Suprapubic skin (tissue), 4 donors: ENCODE measurements at regions not wholly inside any gene's neighbourhood (a gene's known extent, or its start where the extent isn't known, plus 50 kb on each side); places are given as distances from the start of the nearest gene placed in this dataset.
A peak's percentile ranks its signal among the peaks of the same experiment; 100 is the strongest.

Experiments used
- DNase-seq, 2 donors: peaks; one replicate each; pipeline ENCODE4 v3.0.0-alpha.2; 2019; ENCODE audit warnings: low spot score in 2 of 2
- H3K27ac ChIP-seq: fragments of 200-600 bp; sonication (generic); one replicate; pipeline ENCODE4 v1.5.1; 2019
- H3K27me3 ChIP-seq: fragments of 200-600 bp; sonication (generic); one replicate; pipeline ENCODE4 v1.5.1; 2019
- H3K36me3 ChIP-seq: fragments of 200-600 bp; sonication (generic); one replicate; pipeline ENCODE4 v1.5.1; 2019
- H3K4me1 ChIP-seq: fragments of 200-600 bp; sonication (generic); one replicate; pipeline ENCODE4 v1.5.1; 2019
- H3K4me3 ChIP-seq: fragments of 200-600 bp; sonication (generic); one replicate; pipeline ENCODE4 v1.5.1; 2019; ENCODE audit warnings: mild to moderate bottlenecking
- H3K9me3 ChIP-seq: fragments of 200-600 bp; sonication (generic); one replicate; pipeline ENCODE4 v1.5.1; 2019
- CTCF ChIP-seq, 2 donors: fragments of 200-600 bp in 1 of 2; fragments of 450-650 bp in 1 of 2; sonication (generic) in 1 of 2; IDR thresholded peaks; one replicate each; pipeline ENCODE4 v1.5.1; 2016 to 2019; ENCODE audit warnings: antibody characterized with exemption in 2 of 2, mild to moderate bottlenecking in 1 of 2, moderate library complexity in 1 of 2
- EP300 ChIP-seq: sonication (generic); formaldehyde crosslinking; IDR thresholded peaks from one replicate; pipeline ENCODE4 v1.6.1; 2017; ENCODE audit warnings: antibody characterized with exemption
- POLR2A ChIP-seq, 2 donors: fragments of 450-650 bp; IDR thresholded peaks; one replicate each; pipeline ENCODE4 v1.6.1; 2017; ENCODE audit warnings: antibody characterized with exemption in 2 of 2, mild to moderate bottlenecking in 2 of 2, moderate library complexity in 2 of 2
- POLR2AphosphoS5 ChIP-seq, 3 donors: sonication (generic); formaldehyde crosslinking; IDR thresholded peaks; one replicate each; pipeline ENCODE4 v1.6.1; 2017; ENCODE audit warnings: antibody characterized with exemption in 3 of 3
- WGBS: methylation state at CpG from one replicate; pipeline ENCODE4 v1.1.5; 2018; 5-methylcytosine and 5-hydroxymethylcytosine counted together

- WGBS, result 33% methylated on average over 2 of the region's 2 CpGs
- Histone ChIP-seq H3K27me3 (no peaks in the 10 kb centered on the region), H3K27ac (no peak overlapping the region), H3K4me3 (no peak overlapping the region), H3K9me3 (no peaks in the 10 kb centered on the region), H3K36me3 (no peaks in the 10 kb centered on the region), H3K4me1 (no peaks in the 10 kb centered on the region)
- TF ChIP-seq EP300 (no peak), CTCF (IDR thresholded peaks at IDR 0.05) (peak in 1 of 2 donors; percentile 32), POLR2AphosphoS5 (IDR thresholded peaks at IDR 0.05) (no peak), POLR2A (IDR thresholded peaks at IDR 0.05) (no peak)
- no peak for DNase-seq
Measured at GRCh38 chr3:76024640-76025039, 239.3 kb upstream of the ZNF717 start.

DNA sequence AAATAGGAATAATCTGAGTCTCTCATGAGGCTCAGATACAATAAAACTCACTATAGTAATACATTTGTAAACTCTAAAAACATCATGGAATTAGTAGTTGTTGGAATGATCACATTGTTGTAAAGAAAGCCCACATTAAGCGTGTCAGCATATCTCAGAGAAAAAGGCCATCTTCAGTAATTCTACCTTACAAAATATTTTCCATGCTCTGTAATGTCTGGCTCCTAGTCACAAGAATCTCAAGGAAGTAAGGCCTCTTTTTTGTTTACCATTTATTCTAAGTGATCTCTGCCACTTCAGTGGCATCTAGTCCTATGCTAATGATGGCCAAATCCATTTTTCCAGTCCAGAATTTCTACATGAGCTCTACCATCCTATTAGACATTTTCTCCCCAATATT is 240.2 kb upstream of the ZNF717 start:
- TF ChIP-seq POLR2A (IDR thresholded peaks at IDR 0.05) (no peak), EP300 (no peak), POLR2AphosphoS5 (IDR thresholded peaks at IDR 0.05) (no peak), CTCF (IDR thresholded peaks at IDR 0.05) (no peak)
- Histone ChIP-seq H3K9me3 (no peaks in the 10 kb centered on the region), H3K27ac (no peak overlapping the region), H3K36me3 (no peaks in the 10 kb centered on the region), H3K27me3 (no peaks in the 10 kb centered on the region), H3K4me3 (no peak overlapping the region), H3K4me1 (no peaks in the 10 kb centered on the region)
- WGBS, result 0% methylated on average over 1 of the region's 1 CpG
- DNase-seq, result no peak

GRCh38 chr3:76026379-76026778 is 241.0 kb upstream of the ZNF717 start:
- Histone ChIP-seq H3K9me3 (no peaks in the 10 kb centered on the region), H3K27ac (no peak overlapping the region), H3K4me1 (no peaks in the 10 kb centered on the region), H3K36me3 (no peaks in the 10 kb centered on the region), H3K27me3 (no peaks in the 10 kb centered on the region), H3K4me3 (no peak overlapping the region)
- no peak for TF ChIP-seq CTCF (IDR thresholded peaks at IDR 0.05)
- TF ChIP-seq EP300, result no peak
- no peak for TF ChIP-seq POLR2A (IDR thresholded peaks at IDR 0.05)
- TF ChIP-seq POLR2AphosphoS5 (IDR thresholded peaks at IDR 0.05), result no peak
- no peak for DNase-seq

DNA sequence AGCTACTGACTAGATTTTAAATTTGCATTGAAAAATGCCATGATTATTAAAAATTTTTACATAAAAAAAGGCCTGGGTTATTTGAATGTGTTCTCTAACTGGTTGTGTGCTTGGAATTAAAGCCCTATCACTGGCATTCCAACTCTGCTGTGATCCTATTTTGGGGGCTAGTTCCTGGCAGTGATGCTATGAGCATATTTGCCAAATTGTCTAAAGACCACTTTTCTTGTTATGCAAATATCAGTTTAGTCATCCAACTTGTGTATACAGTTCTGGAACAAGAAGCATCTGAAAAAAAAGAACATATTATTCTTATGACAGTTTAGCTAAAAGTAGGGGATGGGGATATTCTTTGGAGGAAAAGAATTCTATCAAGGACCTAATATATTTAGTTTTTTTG is 243.4 kb upstream of the ZNF717 start:
- Histone ChIP-seq H3K27ac (no peak overlapping the region), H3K4me1 (no peaks in the 10 kb centered on the region), H3K27me3 (no peaks in the 10 kb centered on the region), H3K36me3 (no peaks in the 10 kb centered on the region), H3K4me3 (no peak overlapping the region), H3K9me3 (no peaks in the 10 kb centered on the region)
- no peak for TF ChIP-seq EP300
- no peak for TF ChIP-seq POLR2AphosphoS5 (IDR thresholded peaks at IDR 0.05)
- TF ChIP-seq POLR2A (IDR thresholded peaks at IDR 0.05), result no peak
- TF ChIP-seq CTCF (IDR thresholded peaks at IDR 0.05), result no peak
- no peak for DNase-seq

DNA sequence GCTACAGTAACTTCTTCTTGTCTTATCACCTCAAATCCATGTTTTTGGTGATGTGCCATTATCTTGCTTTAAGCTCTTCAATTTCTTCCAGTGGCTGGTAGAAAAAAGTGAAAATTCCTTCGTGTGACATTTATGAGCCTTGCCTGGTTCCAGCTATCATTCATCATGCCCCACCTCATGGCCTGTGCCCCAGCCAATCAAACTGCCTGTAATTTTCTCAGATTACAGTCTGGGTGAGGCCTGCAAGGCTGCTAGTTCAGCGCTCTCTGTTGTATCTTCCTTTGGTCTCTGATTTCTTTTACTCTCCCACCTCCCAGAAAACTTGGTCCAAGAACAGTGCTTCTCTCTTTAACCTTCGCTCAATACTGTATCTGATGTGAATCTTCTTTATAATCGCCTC is 249.3 kb upstream of the ZNF717 start:
- no peaks in the 10 kb centered on the region for H3K27me3 ChIP-seq
- DNase-seq, result no peak
- H3K27ac ChIP-seq, result no peak overlapping the region
- H3K4me3 ChIP-seq, result no peak overlapping the region
- TF ChIP-seq EP300, result no peak
- no peak for TF ChIP-seq POLR2A (IDR thresholded peaks at IDR 0.05)
- no peak for TF ChIP-seq CTCF (IDR thresholded peaks at IDR 0.05)
- TF ChIP-seq POLR2AphosphoS5 (IDR thresholded peaks at IDR 0.05), result no peak
- 61% methylated on average over 4 of the region's 4 CpGs for WGBS
- H3K4me1 ChIP-seq, result no peaks in the 10 kb centered on the region
- H3K9me3 ChIP-seq, result no peaks in the 10 kb centered on the region
- H3K36me3 ChIP-seq, result no peaks in the 10 kb centered on the region
